H9 (cell line): ENCODE measurements at regions not wholly inside any gene's neighbourhood (a gene's known extent, or its start where the extent isn't known, plus 50 kb on each side); places are given as distances from the start of the nearest gene placed in this dataset.

ENCODE experiments used
- DNase-seq: peaks from one replicate; pipeline ENCODE4 v3.0.0-alpha.2; 2017
- H2AFZ ChIP-seq: one replicate; pipeline ENCODE4 v1.6.1; 2013; ENCODE audit warnings: mild to moderate bottlenecking, low read length, control low read depth, moderate library complexity
- H2AK5ac ChIP-seq: 2 replicates; pipeline ENCODE4 v1.6.1; 2013; ENCODE audit warnings: low read length, control low read depth, mixed read lengths; ENCODE audit not compliant: insufficient read length
- H2BK120ac ChIP-seq: one replicate; pipeline ENCODE4 v1.6.1; 2013; ENCODE audit warnings: low read depth, mild to moderate bottlenecking, low read length, control low read depth, inconsistent platforms; ENCODE audit not compliant: poor library complexity, severe bottlenecking
- H2BK12ac ChIP-seq: 2 replicates; pipeline ENCODE4 v1.6.1; 2013; ENCODE audit warnings: low read length, control low read depth, mixed read lengths, low read depth; ENCODE audit not compliant: insufficient read length
- H2BK15ac ChIP-seq: 2 replicates; pipeline ENCODE4 v1.6.1; 2013; ENCODE audit warnings: low read depth, low read length, control low read depth
- H2BK20ac ChIP-seq: one replicate; pipeline ENCODE4 v1.6.1; 2013; ENCODE audit warnings: low read depth, mild to moderate bottlenecking, low read length, control low read depth, inconsistent platforms; ENCODE audit not compliant: poor library complexity, severe bottlenecking
- H2BK5ac ChIP-seq: 2 replicates; pipeline ENCODE4 v1.6.1; 2013; ENCODE audit warnings: low read length, control low read depth, mixed read lengths; ENCODE audit not compliant: insufficient read length
- H3K14ac ChIP-seq: 2 replicates; pipeline ENCODE4 v1.6.1; 2013; ENCODE audit warnings: low read length, control low read depth; ENCODE audit not compliant: insufficient read depth
- H3K18ac ChIP-seq: 2 replicates; pipeline ENCODE4 v1.6.1; 2013; ENCODE audit warnings: low read depth, mild to moderate bottlenecking, mixed read lengths, low read length, control low read depth; ENCODE audit not compliant: insufficient read length
- H3K23ac ChIP-seq: 2 replicates; pipeline ENCODE4 v1.6.1; 2013; ENCODE audit warnings: low read length, control low read depth, mixed read lengths, low read depth; ENCODE audit not compliant: insufficient read length
- H3K23me2 ChIP-seq: 2 replicates; pipeline ENCODE4 v1.6.1; 2013; ENCODE audit warnings: low read depth, mild to moderate bottlenecking, mixed read lengths, low read length, control low read depth; ENCODE audit not compliant: insufficient read length, poor library complexity, severe bottlenecking
- H3K27ac ChIP-seq: 2 replicates; pipeline ENCODE4 v1.5.1; 2013; ENCODE audit warnings: low read length, control low read depth, mixed read lengths, low read depth; ENCODE audit not compliant: insufficient read length
- H3K27me3 ChIP-seq: 2 replicates; pipeline ENCODE4 v1.6.1; 2013; ENCODE audit warnings: low read length, control low read depth, inconsistent platforms; ENCODE audit not compliant: insufficient read depth
- H3K4ac ChIP-seq: 2 replicates; pipeline ENCODE4 v1.6.1; 2013; ENCODE audit warnings: low read depth, mild to moderate bottlenecking, control low read depth, inconsistent platforms, low read length, moderate library complexity
- H3K4me1 ChIP-seq: 2 replicates; pipeline ENCODE4 v1.6.1; 2013; ENCODE audit warnings: low read length, control low read depth, inconsistent platforms; ENCODE audit not compliant: insufficient read depth
- H3K4me2 ChIP-seq: 2 replicates; pipeline ENCODE4 v1.6.1; 2013; ENCODE audit warnings: low read length, control low read depth, mixed read lengths; ENCODE audit not compliant: insufficient read length, insufficient read depth
- H3K56ac ChIP-seq: 2 replicates; pipeline ENCODE4 v1.6.1; 2013; ENCODE audit warnings: low read depth, mild to moderate bottlenecking, mixed read lengths, low read length, control low read depth; ENCODE audit not compliant: insufficient read length
- H3K79me1 ChIP-seq: 2 replicates; pipeline ENCODE4 v1.6.1; 2013; ENCODE audit warnings: low read depth, mild to moderate bottlenecking, moderate library complexity, low read length, control low read depth, inconsistent platforms; ENCODE audit not compliant: insufficient read depth, poor library complexity, severe bottlenecking
- H3K79me2 ChIP-seq: 2 replicates; pipeline ENCODE4 v1.6.1; 2013; ENCODE audit warnings: low read length, control low read depth, inconsistent platforms; ENCODE audit not compliant: insufficient read depth
- H3K9ac ChIP-seq: 2 replicates; pipeline ENCODE4 v1.6.1; 2013; ENCODE audit warnings: low read length, control low read depth, mixed read lengths; ENCODE audit not compliant: insufficient read length; ENCODE audit errors: extremely low read depth
- H3K9me3 ChIP-seq: one replicate; pipeline ENCODE4 v1.6.1; 2013; ENCODE audit warnings: low read depth, low read length, inconsistent platforms; ENCODE audit not compliant: control insufficient read depth
- H3T11ph ChIP-seq: one replicate; pipeline ENCODE4 v1.6.1; 2013; ENCODE audit warnings: mild to moderate bottlenecking, low read length, control low read depth, inconsistent platforms
- H4K20me1 ChIP-seq: one replicate; pipeline ENCODE4 v1.6.1; 2013; ENCODE audit not compliant: control insufficient read depth, insufficient read length, insufficient read depth
- H4K5ac ChIP-seq: 2 replicates; pipeline ENCODE4 v1.6.1; 2013; ENCODE audit warnings: low read depth, mild to moderate bottlenecking, mixed read lengths, low read length, control low read depth; ENCODE audit not compliant: insufficient read length
- H4K8ac ChIP-seq: replicated peaks from 2 replicates; pipeline ENCODE4 v1.6.1; 2013; ENCODE audit warnings: low read length, control low read depth, mixed read lengths, low read depth; ENCODE audit not compliant: insufficient read length
- H4K91ac ChIP-seq: 2 replicates; pipeline ENCODE4 v1.6.1; 2013; ENCODE audit warnings: low read depth, mild to moderate bottlenecking, moderate library complexity, mixed read lengths, low read length, control low read depth; ENCODE audit not compliant: insufficient read length
- H3K27ac Mint-ChIP-seq, 3 experiments: 2 replicates in 2 of 3; 3 replicates in 1 of 3; pipeline ENCODE4 v1.8.0; 2020 to 2021; ENCODE audit warnings: mixed read lengths in 3 of 3, mild to moderate bottlenecking in 1 of 3, moderate library complexity in 1 of 3
- H3K27me3 Mint-ChIP-seq: 2 replicates; pipeline ENCODE4 v1.8.0; 2021; ENCODE audit warnings: low read depth, mild to moderate bottlenecking, moderate library complexity, mixed read lengths
- H3K36me3 Mint-ChIP-seq, 3 experiments: 2 replicates in 2 of 3; 3 replicates in 1 of 3; pipeline ENCODE4 v1.8.0; 2020 to 2021; ENCODE audit warnings: low read depth in 3 of 3, mixed read lengths in 3 of 3; ENCODE audit not compliant: insufficient read depth in 1 of 3
- H3K4me1 Mint-ChIP-seq, 2 experiments: 2 replicates each; pipeline ENCODE4 v1.8.0; 2020; ENCODE audit warnings: mixed read lengths in 2 of 2
- H3K4me3 Mint-ChIP-seq, 2 experiments: 2 replicates in 1 of 2; 3 replicates in 1 of 2; pipeline ENCODE4 v1.8.0; 2020 to 2021; ENCODE audit warnings: mild to moderate bottlenecking in 2 of 2, mixed read lengths in 2 of 2, moderate library complexity in 1 of 2
- H3K9me3 Mint-ChIP-seq, 2 experiments: 2 replicates in 1 of 2; 3 replicates in 1 of 2; pipeline ENCODE4 v1.8.0; 2020; ENCODE audit warnings: mild to moderate bottlenecking in 2 of 2, mixed read lengths in 2 of 2, moderate library complexity in 1 of 2
- whole genome bisulfite sequencing: extraction: QIAGEN DNeasy Blood & Tissue Kit; methylation state at CpG from one replicate; pipeline ENCODE4 v1.1.7; 2013; ENCODE audit warnings: missing lambda C conversion rate, low lambda C conversion rate, mixed read lengths; ENCODE audit not compliant: insufficient read length; ENCODE audit errors: extremely low coverage; 5-methylcytosine and 5-hydroxymethylcytosine counted together
- TF ChIP-seq, protein P1 (sequence below): fragments of 200-600 bp; sonication (generic); conservative IDR thresholded peaks from 3 replicates; pipeline ENCODE4 v1.8.0; 2021; ENCODE audit warnings: antibody characterized with exemption, mild to moderate bottlenecking

DNA sequence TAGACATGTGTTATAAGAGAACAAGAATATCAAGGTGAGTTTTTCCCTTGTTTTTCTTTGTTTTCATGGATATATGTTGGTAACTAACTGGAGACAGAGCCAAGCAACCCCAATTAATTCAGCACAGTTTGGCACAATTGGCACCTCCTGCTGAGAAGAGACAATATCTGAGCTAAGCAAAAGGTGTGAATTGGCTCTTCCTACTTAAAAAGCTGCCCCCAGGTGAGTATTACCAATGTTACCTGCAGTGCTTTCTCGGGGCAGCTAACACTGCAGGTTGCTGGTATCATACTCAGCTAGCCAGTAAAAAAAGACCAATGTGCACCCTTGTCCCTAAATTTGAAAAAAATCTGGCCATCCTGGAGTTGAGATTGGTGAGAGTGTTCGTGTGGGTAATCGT lies 871.2 kb upstream of the TENM3 start:
- Histone ChIP-seq H2BK20ac (no peak overlapping the region), H2AK5ac (no peak overlapping the region), H3K79me2 (no peaks in the 10 kb centered on the region), H2BK120ac (no peak overlapping the region), H3K9me3 (no peaks in the 10 kb centered on the region), H3K56ac (no peak overlapping the region), H3K27ac (no peak overlapping the region), H3T11ph (no peak overlapping the region), H3K14ac (no peak overlapping the region), H3K23me2 (no peaks in the 10 kb centered on the region), H3K9ac (no peak overlapping the region), H3K4me2 (no peak overlapping the region), H4K5ac (no peak overlapping the region), H4K91ac (no peak overlapping the region), H2BK12ac (no peak overlapping the region), H3K4ac (no peak overlapping the region), H2BK5ac (no peak overlapping the region), H4K8ac (no peak overlapping the region), H3K79me1 (no peaks in the 10 kb centered on the region), H3K27me3 (no peaks in the 10 kb centered on the region), H3K18ac (no peak overlapping the region), H4K20me1 (no peaks in the 10 kb centered on the region), H2BK15ac (no peak overlapping the region), H3K4me1 (no peaks in the 10 kb centered on the region; the same call in 1 of the 2 replicates), H2AFZ (no peak overlapping the region), H3K23ac (no peak overlapping the region)
- no peak for DNase-seq
- Mint-ChIP-seq H3K9me3 (peaks cover 0 to 2% of the 10 kb centered on the region in 2 experiments; a peak in 2 of 5 replicates), H3K36me3 (no peaks in the 10 kb centered on the region), H3K4me1 (peaks cover 8 to 14% of the 10 kb centered on the region in 2 experiments), H3K4me3 (no peak overlapping the region), H3K27ac (no peak overlapping the region), H3K27me3 (no peaks in the 10 kb centered on the region)
- WGBS, result 100% methylated on average over 1 of the region's 3 CpGs
- TF ChIP-seq, protein P1, sequence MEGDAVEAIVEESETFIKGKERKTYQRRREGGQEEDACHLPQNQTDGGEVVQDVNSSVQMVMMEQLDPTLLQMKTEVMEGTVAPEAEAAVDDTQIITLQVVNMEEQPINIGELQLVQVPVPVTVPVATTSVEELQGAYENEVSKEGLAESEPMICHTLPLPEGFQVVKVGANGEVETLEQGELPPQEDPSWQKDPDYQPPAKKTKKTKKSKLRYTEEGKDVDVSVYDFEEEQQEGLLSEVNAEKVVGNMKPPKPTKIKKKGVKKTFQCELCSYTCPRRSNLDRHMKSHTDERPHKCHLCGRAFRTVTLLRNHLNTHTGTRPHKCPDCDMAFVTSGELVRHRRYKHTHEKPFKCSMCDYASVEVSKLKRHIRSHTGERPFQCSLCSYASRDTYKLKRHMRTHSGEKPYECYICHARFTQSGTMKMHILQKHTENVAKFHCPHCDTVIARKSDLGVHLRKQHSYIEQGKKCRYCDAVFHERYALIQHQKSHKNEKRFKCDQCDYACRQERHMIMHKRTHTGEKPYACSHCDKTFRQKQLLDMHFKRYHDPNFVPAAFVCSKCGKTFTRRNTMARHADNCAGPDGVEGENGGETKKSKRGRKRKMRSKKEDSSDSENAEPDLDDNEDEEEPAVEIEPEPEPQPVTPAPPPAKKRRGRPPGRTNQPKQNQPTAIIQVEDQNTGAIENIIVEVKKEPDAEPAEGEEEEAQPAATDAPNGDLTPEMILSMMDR, result no peak
